CD4-positive, alpha-beta T cell treated with Interleukin-6 for 4 hours (primary cell): ENCODE measurements at regions not wholly inside any gene's neighbourhood (a gene's known extent, or its start where the extent isn't known, plus 50 kb on each side); places are given as distances from the start of the nearest gene placed in this dataset.
"Not testable (repeated sequence)": the region's sequence is repeated elsewhere in the genome, so short reads cannot be mapped to it uniquely, and the experiment has no call there.

Source experiments
- DNase-seq: peaks from one replicate; pipeline ENCODE4 v3.0.0-alpha.2; 2020; ENCODE audit warnings: mixed read lengths

GRCh38 chr1:4460052-4460451, 194.4 kb upstream of the AJAP1 start:
- DNase-seq, result no peak

GRCh38 chr1:4460651-4461050, 193.8 kb upstream of the AJAP1 start:
- no peak for DNase-seq

GRCh38 chr1:4461726-4462290, 192.6 kb upstream of the AJAP1 start:
- no peak for DNase-seq

- no peak for DNase-seq
These were observed 191.5 kb upstream of the AJAP1 start for GRCh38 chr1:4462831-4463484.

GRCh38 chr1:4463631-4464030, 190.8 kb upstream of the AJAP1 start:
- DNase-seq, result no peak

GRCh38 chr1:4464478-4464877, 189.9 kb upstream of the AJAP1 start:
- DNase-seq, result no peak

GRCh38 chr1:4467241-4467640, 187.2 kb upstream of the AJAP1 start:
- DNase-seq, result no peak

- DNase-seq, result no peak
These were observed 186.0 kb upstream of the AJAP1 start for GRCh38 chr1:4468386-4468785.

GRCh38 chr1:4468804-4469514, 185.4 kb upstream of the AJAP1 start:
- DNase-seq, result no peak

- no peak for DNase-seq
These were observed 178.0 kb upstream of the AJAP1 start for GRCh38 chr1:4476394-4476793.

GRCh38 chr1:4481451-4481850, 173.0 kb upstream of the AJAP1 start:
- DNase-seq, result no peak

GRCh38 chr1:4482526-4482925, 171.9 kb upstream of the AJAP1 start:
- DNase-seq, result no peak

- no peak for DNase-seq
These were observed 171.3 kb upstream of the AJAP1 start for GRCh38 chr1:4483021-4483625.

- no peak for DNase-seq
These were observed 169.0 kb upstream of the AJAP1 start for GRCh38 chr1:4485398-4485797.

GRCh38 chr1:4485878-4486277, 168.5 kb upstream of the AJAP1 start:
- DNase-seq, result no peak

GRCh38 chr1:4486408-4487120, 167.8 kb upstream of the AJAP1 start:
- DNase-seq, result no peak

GRCh38 chr1:4488018-4488417, 166.4 kb upstream of the AJAP1 start:
- no peak for DNase-seq

- DNase-seq, result no peak
These were observed 164.9 kb upstream of the AJAP1 start for GRCh38 chr1:4489486-4489885.

GRCh38 chr1:4489992-4490391, 164.4 kb upstream of the AJAP1 start:
- not testable (repeated sequence) for DNase-seq

- no peak for DNase-seq
These were observed 160.4 kb upstream of the AJAP1 start for GRCh38 chr1:4494027-4494426.

GRCh38 chr1:4494558-4494957, 159.9 kb upstream of the AJAP1 start:
- no peak for DNase-seq

GRCh38 chr1:4495809-4496208, 158.6 kb upstream of the AJAP1 start:
- no peak for DNase-seq

- DNase-seq, result no peak
These were observed 154.0 kb upstream of the AJAP1 start for GRCh38 chr1:4500441-4500840.
